Esophagus squamous epithelium (tissue), 4 donors: ENCODE measurements at regions not wholly inside any gene's neighbourhood (a gene's known extent, or its start where the extent isn't known, plus 50 kb on each side); places are given as distances from the start of the nearest gene placed in this dataset.

Experiments
- POLR2A ChIP-seq, 4 donors: fragments of 450-650 bp; IDR thresholded peaks; one replicate each; pipeline ENCODE4 v1.6.1; 2017; ENCODE audit warnings: antibody characterized with exemption in 4 of 4, mild to moderate bottlenecking in 4 of 4, moderate library complexity in 3 of 4
- TF ChIP-seq, protein P1 (sequence below), 6 experiments: fragments of 450-650 bp in 4 of 6; fragments of 200-600 bp in 2 of 6; sonication (generic) in 2 of 6; IDR thresholded peaks; one replicate each; pipeline ENCODE4 v1.5.1; 2016 to 2019; ENCODE audit warnings: antibody characterized with exemption in 6 of 6, mild to moderate bottlenecking in 4 of 6, moderate library complexity in 4 of 6

DNA sequence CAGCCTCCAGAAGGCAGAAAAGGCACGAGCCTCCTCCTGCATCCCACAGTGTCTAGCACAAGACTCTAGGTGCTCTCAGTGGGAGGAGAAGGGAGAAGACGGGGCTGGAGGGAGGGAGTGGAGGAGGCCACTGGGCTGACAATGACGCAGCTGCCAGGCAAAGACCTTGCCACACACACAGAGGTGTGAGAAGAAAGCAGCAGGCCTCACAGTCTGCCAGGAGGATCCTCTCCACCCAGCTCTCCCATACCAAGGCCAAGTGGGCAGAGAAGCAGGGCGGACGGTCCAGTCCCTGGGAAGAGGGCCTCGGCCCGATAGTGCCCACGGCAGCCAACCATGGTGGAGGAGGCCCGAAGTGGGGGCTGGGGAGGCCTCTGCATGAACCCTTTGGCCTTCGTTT, 78.9 kb downstream of the NCOR2 start:
- TF ChIP-seq, protein P1, sequence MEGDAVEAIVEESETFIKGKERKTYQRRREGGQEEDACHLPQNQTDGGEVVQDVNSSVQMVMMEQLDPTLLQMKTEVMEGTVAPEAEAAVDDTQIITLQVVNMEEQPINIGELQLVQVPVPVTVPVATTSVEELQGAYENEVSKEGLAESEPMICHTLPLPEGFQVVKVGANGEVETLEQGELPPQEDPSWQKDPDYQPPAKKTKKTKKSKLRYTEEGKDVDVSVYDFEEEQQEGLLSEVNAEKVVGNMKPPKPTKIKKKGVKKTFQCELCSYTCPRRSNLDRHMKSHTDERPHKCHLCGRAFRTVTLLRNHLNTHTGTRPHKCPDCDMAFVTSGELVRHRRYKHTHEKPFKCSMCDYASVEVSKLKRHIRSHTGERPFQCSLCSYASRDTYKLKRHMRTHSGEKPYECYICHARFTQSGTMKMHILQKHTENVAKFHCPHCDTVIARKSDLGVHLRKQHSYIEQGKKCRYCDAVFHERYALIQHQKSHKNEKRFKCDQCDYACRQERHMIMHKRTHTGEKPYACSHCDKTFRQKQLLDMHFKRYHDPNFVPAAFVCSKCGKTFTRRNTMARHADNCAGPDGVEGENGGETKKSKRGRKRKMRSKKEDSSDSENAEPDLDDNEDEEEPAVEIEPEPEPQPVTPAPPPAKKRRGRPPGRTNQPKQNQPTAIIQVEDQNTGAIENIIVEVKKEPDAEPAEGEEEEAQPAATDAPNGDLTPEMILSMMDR (IDR thresholded peaks at IDR 0.05), result no peak
- no peak for TF ChIP-seq POLR2A (IDR thresholded peaks at IDR 0.05)
